GM18520 (cell line): ENCODE measurements at regions not wholly inside any gene's neighbourhood (a gene's known extent, or its start where the extent isn't known, plus 50 kb on each side); places are given as distances from the start of the nearest gene placed in this dataset.

Experiments
- ATAC-seq: cut with Tn5 transposase; IDR thresholded peaks from one replicate; pipeline ENCODE4 v1.9.1; 2021; ENCODE audit not compliant: unreplicated experiment

- ATAC-seq, result no peak
These were observed 448.3 kb upstream of the ZFP42 start for GRCh38 chr4:187547316-187547715.

GRCh38 chr4:187550256-187550950 is 445.2 kb upstream of the ZFP42 start:
- ATAC-seq, result no peak

DNA sequence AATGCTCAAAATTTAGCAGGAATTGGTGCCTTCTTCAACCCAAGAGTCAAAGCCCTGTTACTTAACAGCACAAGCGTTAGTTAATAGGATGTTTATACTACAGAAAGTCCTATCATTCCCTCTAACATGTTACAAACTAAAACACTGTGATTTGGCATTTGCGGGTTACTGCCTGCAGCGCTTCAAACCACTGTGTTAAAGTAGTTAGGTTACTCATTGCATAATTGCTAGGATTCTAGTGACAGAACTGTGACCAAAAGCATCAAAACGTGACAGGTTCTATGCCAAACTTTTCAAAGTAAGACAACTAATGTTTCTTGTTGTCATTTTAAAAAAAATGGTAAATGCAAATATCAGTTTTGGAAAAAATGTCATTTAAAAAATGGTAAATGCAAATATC is 442.8 kb upstream of the ZFP42 start:
- ATAC-seq, result no peak

- no peak for ATAC-seq
These were observed 440.4 kb upstream of the ZFP42 start for GRCh38 chr4:187555174-187555573.

DNA sequence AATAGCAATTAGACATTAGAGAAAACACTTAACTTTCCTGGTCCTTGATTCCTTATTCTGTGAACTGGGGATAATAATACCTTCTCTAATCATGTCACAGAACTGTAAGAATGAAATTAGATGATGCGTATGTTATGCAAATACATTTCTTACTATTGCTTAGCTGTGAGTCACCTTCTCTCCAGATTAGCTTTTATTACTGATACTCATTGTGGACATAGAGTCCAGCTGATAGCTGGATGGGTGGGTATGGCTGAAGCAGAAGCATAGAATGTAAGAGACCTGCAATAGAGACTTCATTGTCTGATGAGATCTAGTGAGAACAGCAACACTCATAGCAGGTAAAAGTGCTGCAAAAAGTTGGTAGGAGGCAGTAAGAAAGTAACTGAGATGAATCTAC is 437.2 kb upstream of the ZFP42 start:
- ATAC-seq, result no peak

DNA sequence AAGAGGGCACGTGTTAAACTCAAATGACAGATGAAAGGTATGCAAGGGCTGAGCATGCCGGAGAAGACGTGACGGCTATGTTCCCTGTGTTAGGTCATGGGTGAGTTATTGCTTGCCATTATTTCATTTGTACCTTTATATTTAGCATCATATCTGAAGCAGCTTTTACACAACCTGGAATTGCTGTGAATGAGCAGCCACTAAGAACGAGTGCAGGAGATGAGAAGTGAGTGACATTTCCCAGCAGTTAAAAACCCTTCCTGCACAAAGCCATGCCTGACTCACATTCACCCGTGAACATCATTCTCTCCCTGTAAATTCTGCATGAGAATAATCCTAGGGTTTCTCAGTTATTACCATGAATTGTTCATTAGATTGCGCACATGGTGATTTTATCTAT is 433.2 kb upstream of the ZFP42 start:
- ATAC-seq, result no peak

DNA sequence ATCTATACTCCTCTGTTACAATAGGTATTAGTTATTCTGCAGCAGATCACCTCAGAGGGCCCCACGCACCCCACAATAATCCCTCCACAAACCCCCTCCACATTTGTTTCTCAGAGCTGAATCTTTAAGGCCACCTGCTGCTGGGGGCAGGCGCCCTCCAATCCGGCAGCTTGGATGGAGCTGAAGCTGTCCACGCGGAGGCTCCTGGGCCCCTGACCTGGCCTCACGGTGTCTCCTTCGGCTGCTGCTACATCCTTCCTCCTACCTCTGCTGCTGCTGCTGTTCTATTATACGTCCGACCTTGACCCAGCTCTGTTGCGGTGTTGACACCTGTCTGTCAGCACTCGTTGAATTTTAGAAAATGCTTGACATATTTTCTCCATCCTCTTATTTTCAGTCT is 430.2 kb upstream of the ZFP42 start:
- ATAC-seq, result no peak

GRCh38 chr4:187569871-187570270 is 425.7 kb upstream of the ZFP42 start:
- ATAC-seq, result no peak

DNA sequence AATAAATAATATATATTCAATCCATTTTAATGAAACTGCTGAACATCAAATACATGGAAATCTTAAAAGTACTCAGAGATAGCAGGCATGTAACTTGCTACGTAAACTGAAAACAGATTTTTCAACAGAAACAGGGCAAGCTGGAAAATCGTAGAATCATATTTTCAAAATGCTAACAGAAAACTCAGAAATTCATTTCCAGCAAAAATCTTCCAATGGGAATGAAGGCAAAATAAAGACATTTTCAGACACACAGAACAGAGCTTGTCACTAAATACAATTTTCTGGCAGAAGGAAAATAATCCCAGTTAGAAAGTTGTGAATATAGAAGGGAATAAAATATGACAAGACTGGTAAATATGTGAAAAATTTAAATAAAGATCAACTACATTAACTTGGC is 419.9 kb upstream of the ZFP42 start:
- no peak for ATAC-seq

- no peak for ATAC-seq
These were observed 418.8 kb upstream of the ZFP42 start for GRCh38 chr4:187576751-187577150.

DNA sequence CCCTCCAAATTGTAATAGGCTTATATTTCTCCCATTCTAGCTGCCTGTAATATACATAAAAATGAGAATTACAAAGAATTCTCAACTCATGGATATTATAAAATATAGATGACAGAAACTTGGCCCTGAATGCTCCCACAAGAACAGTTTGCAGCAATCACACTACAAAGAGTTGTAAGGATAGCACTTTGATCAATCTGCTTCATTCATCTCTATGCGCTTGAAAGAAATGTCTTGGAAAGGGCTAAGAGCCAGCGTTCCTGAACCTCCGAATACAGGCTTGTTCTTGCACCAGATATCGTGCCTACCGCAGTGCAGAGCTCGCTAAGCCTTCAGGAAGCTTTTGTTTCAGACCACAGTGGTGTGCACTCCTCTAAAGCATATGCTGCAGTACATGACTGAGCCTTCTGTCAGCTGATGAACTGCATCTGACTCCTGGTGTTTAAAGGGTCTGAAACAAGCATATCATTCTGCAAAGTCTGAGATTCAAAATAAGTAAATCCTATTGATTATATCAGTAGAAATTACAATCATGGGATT is 417.6 kb upstream of the ZFP42 start:
- ATAC-seq, result no peak

DNA sequence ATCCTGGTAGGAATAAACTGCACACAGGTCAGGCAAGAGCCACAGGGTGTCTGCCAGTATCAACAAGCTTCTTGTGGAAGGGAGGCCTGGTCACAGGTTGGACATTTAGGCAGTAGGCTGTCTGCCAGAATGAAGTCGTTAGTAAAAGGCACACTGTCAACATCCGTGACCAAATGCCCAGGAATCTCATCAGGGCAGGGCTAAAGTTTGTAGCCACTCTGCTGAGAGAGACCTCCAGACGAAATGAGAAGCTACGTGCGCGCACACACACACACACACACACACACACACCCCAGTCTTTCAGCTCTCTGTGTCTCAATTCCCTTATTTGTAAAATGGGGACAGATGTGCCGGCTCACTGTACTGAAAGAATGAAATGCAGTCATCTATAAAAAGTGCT is 408.7 kb upstream of the ZFP42 start:
- ATAC-seq, result no peak

GRCh38 chr4:187598196-187598595 is 397.4 kb upstream of the ZFP42 start:
- ATAC-seq, result no peak

- no peak for ATAC-seq
These were observed 393.1 kb upstream of the ZFP42 start for GRCh38 chr4:187602339-187603092.

GRCh38 chr4:187603093-187604025 is 392.2 kb upstream of the ZFP42 start:
- ATAC-seq, result no peak

DNA sequence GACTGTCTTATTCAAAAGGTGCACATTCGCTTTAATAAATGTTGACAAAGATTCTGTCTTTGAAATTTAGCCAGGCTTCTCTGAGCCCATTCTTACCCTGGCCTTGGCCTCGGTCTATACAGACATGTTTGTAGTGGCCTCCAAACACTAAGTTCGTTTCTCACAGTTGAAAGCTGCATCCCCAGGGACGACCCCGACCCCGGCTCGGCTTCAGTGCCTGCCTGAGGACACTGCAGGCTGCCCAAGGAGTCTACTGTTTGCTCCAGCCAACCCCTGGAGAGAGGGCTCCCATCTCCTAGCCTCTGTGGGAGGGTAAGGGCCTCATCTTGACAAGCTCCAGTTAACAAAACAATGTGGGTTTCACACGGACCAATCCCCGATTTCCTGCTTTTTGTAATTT is 390.6 kb upstream of the ZFP42 start:
- no peak for ATAC-seq

DNA sequence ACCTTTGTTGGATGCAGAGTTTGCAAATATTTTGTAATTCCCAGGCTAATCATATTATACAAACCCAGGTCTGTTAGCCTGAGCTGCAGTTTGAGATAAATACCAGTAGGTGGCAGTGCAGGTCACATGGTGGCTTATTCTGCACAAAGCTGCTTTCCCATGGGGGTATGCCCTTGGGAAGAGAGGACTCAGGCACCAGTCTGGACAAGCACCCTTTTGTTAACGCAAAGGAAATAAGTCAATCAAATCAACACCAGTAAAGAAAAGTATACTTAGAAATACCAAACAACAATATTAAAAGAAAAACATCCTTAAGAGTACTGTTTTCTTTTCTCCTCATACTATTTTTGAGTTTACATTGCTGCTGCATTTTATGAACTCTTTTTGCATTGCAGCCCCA is 389.0 kb upstream of the ZFP42 start:
- ATAC-seq, result no peak

- no peak for ATAC-seq
These were observed 387.6 kb upstream of the ZFP42 start for GRCh38 chr4:187608001-187608421.

- no peak for ATAC-seq
These were observed 383.3 kb upstream of the ZFP42 start for GRCh38 chr4:187612301-187612700.

DNA sequence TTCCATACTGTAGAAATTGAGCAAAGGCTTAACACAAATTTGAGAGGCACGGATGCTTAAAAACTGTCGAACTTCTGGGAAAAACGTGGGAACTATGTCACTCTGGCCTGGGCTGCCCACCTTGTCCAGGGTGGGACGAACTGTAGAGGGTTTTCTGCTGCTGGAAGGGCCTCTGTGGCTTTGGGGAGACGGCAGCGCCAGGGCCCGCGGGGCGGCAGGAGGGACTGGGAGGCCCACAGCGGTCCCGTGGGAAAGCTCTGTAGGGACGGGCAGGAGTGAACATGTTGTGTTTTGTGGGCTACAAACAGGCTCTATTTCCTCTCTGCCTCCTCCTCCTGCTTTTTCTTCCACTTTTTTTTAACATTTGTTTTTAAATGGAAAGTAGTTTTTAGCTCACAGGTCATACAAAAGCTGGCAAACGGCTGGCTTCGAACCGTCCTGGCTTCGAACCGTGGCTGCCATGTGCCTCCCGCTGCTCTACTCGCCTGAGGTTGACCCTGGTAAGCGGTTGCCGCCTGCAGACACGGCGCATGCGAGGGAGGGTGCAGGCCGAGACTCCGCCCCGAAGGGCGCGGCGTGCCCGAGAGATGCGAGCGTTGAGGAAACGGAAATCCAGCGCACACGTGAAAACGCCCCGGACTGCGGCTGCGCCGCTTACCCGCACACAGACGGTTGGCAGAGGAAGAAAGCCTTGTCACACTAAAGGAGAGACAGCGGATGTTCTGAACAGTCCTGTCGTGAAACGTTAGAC is 382.3 kb upstream of the ZFP42 start:
- ATAC-seq, result no peak

DNA sequence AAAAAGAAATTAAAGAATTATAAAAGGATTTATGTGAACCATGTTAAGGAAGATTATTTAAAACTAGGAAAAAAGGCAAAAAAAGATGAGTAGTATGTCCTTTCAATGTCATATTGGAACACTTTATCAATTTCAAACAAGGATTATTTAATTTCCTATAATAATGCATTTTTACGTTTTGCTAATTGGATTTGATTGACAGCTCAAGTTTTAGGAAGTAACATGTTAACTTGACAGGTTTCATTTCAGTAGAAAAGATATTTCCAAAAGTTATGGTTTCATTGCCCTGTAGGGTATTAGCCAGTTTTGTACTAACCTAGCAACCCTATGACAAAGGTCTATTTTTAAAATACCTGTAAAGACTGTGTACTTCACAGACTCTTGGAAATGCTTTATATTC is 379.6 kb upstream of the ZFP42 start:
- no peak for ATAC-seq
